ENCODE measurements at regions not wholly inside any gene's neighbourhood (a gene's known extent, or its start where the extent isn't known, plus 50 kb on each side); places are given as distances from the start of the nearest gene placed in this dataset.

- POLR2A ChIA-PET (ENCODE audit: unreplicated experiment) = no interaction called here
- Histone ChIP-seq H4K20me1 (ENCODE audit: insufficient read depth) (no peaks in the 10 kb centered on the region), H3K9me3 (ENCODE audit: insufficient read depth, low read depth) (peaks cover 7% of the 10 kb centered on the region), H3F3A (ENCODE audit: insufficient read depth, low read depth) (peaks cover 10% of the 10 kb centered on the region; the same call in 1 of the 2 replicates), H3K79me2 (ENCODE audit: low read depth) (no peaks in the 10 kb centered on the region), H3K4me1 (replicated peaks; ENCODE audit: insufficient read depth) (no peaks in the 10 kb centered on the region), H3K36me3 (ENCODE audit: low read depth) (no peaks in the 10 kb centered on the region), H3K27me3 (ENCODE audit: insufficient read depth, low read depth) (peaks cover 50% of the 10 kb centered on the region), H3K4me3 (no peak overlapping the region), H3K4me2 (no peak overlapping the region), H2AFZ (no peak overlapping the region), H3K27ac (no peak overlapping the region), H3K9me2 (ENCODE audit: insufficient read depth) (no peaks in the 10 kb centered on the region)
- BruUV-seq (replicated peaks) = no TSS peak
- CTCF ChIA-PET = no interaction called here
- no peak for TF ChIP-seq EZH2 (IDR thresholded peaks at IDR 0.05; ENCODE audit: low read depth)
- TF ChIP-seq, protein P1, sequence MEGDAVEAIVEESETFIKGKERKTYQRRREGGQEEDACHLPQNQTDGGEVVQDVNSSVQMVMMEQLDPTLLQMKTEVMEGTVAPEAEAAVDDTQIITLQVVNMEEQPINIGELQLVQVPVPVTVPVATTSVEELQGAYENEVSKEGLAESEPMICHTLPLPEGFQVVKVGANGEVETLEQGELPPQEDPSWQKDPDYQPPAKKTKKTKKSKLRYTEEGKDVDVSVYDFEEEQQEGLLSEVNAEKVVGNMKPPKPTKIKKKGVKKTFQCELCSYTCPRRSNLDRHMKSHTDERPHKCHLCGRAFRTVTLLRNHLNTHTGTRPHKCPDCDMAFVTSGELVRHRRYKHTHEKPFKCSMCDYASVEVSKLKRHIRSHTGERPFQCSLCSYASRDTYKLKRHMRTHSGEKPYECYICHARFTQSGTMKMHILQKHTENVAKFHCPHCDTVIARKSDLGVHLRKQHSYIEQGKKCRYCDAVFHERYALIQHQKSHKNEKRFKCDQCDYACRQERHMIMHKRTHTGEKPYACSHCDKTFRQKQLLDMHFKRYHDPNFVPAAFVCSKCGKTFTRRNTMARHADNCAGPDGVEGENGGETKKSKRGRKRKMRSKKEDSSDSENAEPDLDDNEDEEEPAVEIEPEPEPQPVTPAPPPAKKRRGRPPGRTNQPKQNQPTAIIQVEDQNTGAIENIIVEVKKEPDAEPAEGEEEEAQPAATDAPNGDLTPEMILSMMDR (conservative IDR thresholded peaks at IDR 0.05) = no peak
- intact Hi-C loops (cut with micrococcal nuclease; ENCODE audit: unreplicated experiment) = no loop called here
- DNase-seq = no peak
These were observed 246.3 kb upstream of the MYT1L start for GRCh38 chr2:2577407-2577831.

DNA sequence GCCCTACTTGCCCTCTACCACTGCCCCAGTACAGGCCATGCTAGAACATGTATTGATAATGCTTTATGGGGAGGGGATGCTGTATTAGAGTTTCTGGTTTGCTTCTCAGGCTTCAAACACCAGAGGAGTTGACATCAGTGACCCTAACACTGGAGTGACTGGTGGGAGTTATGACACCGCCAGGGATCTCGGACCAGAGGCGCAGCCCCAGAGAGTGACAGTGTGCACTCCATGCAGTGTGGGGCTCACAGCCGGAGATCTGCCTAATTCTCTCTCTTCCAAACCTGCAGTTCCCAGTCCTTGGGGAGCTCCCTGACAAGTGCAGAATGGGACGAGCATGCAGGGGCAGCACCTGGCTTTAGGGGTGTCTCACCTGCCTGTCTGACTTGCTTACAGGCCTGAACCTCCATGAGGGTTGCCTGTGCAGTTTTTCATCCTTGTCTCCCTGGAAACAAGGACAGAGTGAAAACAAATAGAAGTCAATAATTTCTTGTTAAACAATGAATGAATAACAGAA, 244.9 kb upstream of the MYT1L start:
- intact Hi-C loops (cut with micrococcal nuclease; ENCODE audit: unreplicated experiment) = no loop called here
- Histone ChIP-seq H3K27me3 (ENCODE audit: insufficient read depth, low read depth) (peaks cover 48% of the 10 kb centered on the region), H3K9me2 (ENCODE audit: insufficient read depth) (no peaks in the 10 kb centered on the region), H3F3A (ENCODE audit: insufficient read depth, low read depth) (peaks cover 10% of the 10 kb centered on the region; the same call in 1 of the 2 replicates), H3K36me3 (ENCODE audit: low read depth) (no peaks in the 10 kb centered on the region), H4K20me1 (ENCODE audit: insufficient read depth) (no peaks in the 10 kb centered on the region), H3K79me2 (ENCODE audit: low read depth) (no peaks in the 10 kb centered on the region), H2AFZ (no peak overlapping the region), H3K4me3 (no peak overlapping the region), H3K4me2 (no peak overlapping the region), H3K9me3 (ENCODE audit: insufficient read depth, low read depth) (peaks cover 7% of the 10 kb centered on the region), H3K27ac (no peak overlapping the region), H3K4me1 (replicated peaks; ENCODE audit: insufficient read depth) (no peaks in the 10 kb centered on the region)
- ChIA-PET CTCF (no interaction called here), POLR2A (ENCODE audit: unreplicated experiment) (interaction anchor here (0.6 kb wide), 1 partner anchor 858 kb away, joined by 3 read pairs; no protein-coding TSS in a partner anchor)
- TF ChIP-seq, protein P1 (conservative IDR thresholded peaks at IDR 0.05) = no peak
- BruUV-seq (replicated peaks) = no TSS peak
- DNase-seq = no peak

GRCh38 chr2:2575181-2575577, 244.1 kb upstream of the MYT1L start:
- Histone ChIP-seq H3K27me3 (ENCODE audit: insufficient read depth, low read depth) (peaks cover 56% of the 10 kb centered on the region), H2AFZ (no peak overlapping the region), H3K4me2 (no peak overlapping the region), H3K79me2 (ENCODE audit: low read depth) (no peaks in the 10 kb centered on the region), H3K9me3 (ENCODE audit: insufficient read depth, low read depth) (peaks cover 7% of the 10 kb centered on the region), H3K27ac (no peak overlapping the region), H3K4me3 (no peak overlapping the region), H4K20me1 (ENCODE audit: insufficient read depth) (no peaks in the 10 kb centered on the region), H3K36me3 (ENCODE audit: low read depth) (no peaks in the 10 kb centered on the region), H3K4me1 (replicated peaks; ENCODE audit: insufficient read depth) (no peaks in the 10 kb centered on the region), H3K9me2 (ENCODE audit: insufficient read depth) (no peaks in the 10 kb centered on the region), H3F3A (ENCODE audit: insufficient read depth, low read depth) (peaks cover 10% of the 10 kb centered on the region; the same call in 1 of the 2 replicates)
- no peak for DNase-seq
- TF ChIP-seq, protein P1 (conservative IDR thresholded peaks at IDR 0.05) = no peak
- no peak for TF ChIP-seq EZH2 (IDR thresholded peaks at IDR 0.05; ENCODE audit: low read depth)
- intact Hi-C loops (cut with micrococcal nuclease; ENCODE audit: unreplicated experiment) = no loop called here
- ChIA-PET CTCF (no interaction called here), POLR2A (ENCODE audit: unreplicated experiment) (no interaction called here)
- no TSS peak for BruUV-seq (replicated peaks)

Measured in PC-9 (cell line).